ENCODE measurements at regions not wholly inside any gene's neighbourhood (a gene's known extent, or its start where the extent isn't known, plus 50 kb on each side); places are given as distances from the start of the nearest gene placed in this dataset.

DNA sequence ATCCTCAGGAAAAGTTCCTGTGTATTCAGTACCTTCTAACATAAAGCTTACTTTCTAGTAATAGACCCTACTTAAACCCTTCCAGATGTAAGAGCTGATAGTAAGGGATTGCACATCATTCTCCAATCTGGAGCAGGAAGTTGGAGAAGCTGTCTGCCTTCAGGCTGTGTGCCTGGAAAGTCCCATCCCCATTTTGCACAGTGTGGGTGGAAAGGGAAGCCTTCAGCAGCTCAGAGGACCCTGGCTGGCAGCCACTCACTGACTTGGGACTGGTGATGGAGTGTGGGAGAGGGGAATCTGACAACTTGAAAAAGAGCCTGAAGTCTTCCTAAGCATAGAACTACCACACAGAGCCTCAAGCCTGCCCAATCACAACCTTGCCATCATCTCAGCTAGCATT, 164.1 kb upstream of the ADO start:
- Histone ChIP-seq H3K4me3 (no peak overlapping the region), H3K27me3 (replicated peaks) (no peaks in the 10 kb centered on the region), H3K9me3 (replicated peaks) (no peaks in the 10 kb centered on the region), H3K27ac (no peak overlapping the region), H3K36me3 (no peaks in the 10 kb centered on the region), H3K4me1 (replicated peaks) (peaks cover 18% of the 10 kb centered on the region)
- no peak for DNase-seq (ENCODE audit: low read depth in 1 of 2, low spot score in 2 of 2)

- no peaks in the 10 kb centered on the region for H3K36me3 ChIP-seq
- DNase-seq (ENCODE audit: low read depth in 1 of 2, low spot score in 2 of 2) = no peak
- H3K27me3 ChIP-seq (replicated peaks) = no peaks in the 10 kb centered on the region
- no peaks in the 10 kb centered on the region for H3K9me3 ChIP-seq (replicated peaks)
- no peaks in the 10 kb centered on the region for H3K4me1 ChIP-seq (replicated peaks)
- no peak overlapping the region for H3K27ac ChIP-seq
- H3K4me3 ChIP-seq = no peak overlapping the region
These were observed 160.6 kb upstream of the ADO start for GRCh38 chr10:62643606-62644587.

- H3K36me3 ChIP-seq = no peaks in the 10 kb centered on the region
These were observed 157.0 kb upstream of the ADO start for GRCh38 chr10:62647375-62648092.

GRCh38 chr10:62648921-62649320, 155.6 kb upstream of the ADO start:
- Histone ChIP-seq H3K27ac (no peak overlapping the region), H3K27me3 (replicated peaks) (no peaks in the 10 kb centered on the region), H3K4me3 (no peak overlapping the region), H3K36me3 (no peaks in the 10 kb centered on the region), H3K4me1 (replicated peaks) (no peaks in the 10 kb centered on the region), H3K9me3 (replicated peaks) (0 out of 2 replicates have a peak, but pooled peaks cover 5% of the 10 kb centered on the region)
- DNase-seq (ENCODE audit: low read depth in 1 of 2, low spot score in 2 of 2) = no peak

More at GRCh38 chr10:62647375-62648092, 157.0 kb upstream of the ADO start:
- Histone ChIP-seq H3K27ac (no peak overlapping the region), H3K9me3 (replicated peaks) (no peaks in the 10 kb centered on the region), H3K27me3 (replicated peaks) (no peaks in the 10 kb centered on the region), H3K4me1 (replicated peaks) (no peaks in the 10 kb centered on the region), H3K4me3 (no peak overlapping the region)
- DNase-seq (ENCODE audit: low read depth in 1 of 2, low spot score in 2 of 2) = no peak

DNA sequence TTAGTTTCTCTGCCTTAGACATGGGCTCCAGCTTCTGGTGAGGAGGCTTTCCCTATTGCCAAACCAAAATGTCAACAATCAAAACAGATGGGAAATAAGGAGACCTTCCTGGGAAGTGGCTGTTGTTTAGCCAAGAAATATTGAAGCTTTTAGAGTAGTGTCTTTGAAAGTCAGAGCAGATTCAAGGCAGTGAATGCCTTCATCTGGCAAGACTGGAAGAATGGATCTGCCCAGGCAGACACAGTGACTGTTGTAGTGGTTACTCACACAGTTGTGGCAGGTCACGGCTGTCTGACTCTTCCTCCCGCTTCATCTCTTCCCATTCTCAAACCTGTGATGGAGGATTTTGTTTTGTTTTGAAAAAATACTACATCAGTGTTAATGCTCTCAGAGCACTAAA, 154.1 kb upstream of the ADO start:
- Histone ChIP-seq H3K36me3 (no peaks in the 10 kb centered on the region), H3K27me3 (replicated peaks) (no peaks in the 10 kb centered on the region), H3K27ac (no peak overlapping the region), H3K4me3 (no peak overlapping the region), H3K4me1 (replicated peaks) (no peaks in the 10 kb centered on the region), H3K9me3 (replicated peaks) (0 out of 2 replicates have a peak, but pooled peaks cover 5% of the 10 kb centered on the region)
- no peak for DNase-seq (ENCODE audit: low read depth in 1 of 2, low spot score in 2 of 2)

DNA sequence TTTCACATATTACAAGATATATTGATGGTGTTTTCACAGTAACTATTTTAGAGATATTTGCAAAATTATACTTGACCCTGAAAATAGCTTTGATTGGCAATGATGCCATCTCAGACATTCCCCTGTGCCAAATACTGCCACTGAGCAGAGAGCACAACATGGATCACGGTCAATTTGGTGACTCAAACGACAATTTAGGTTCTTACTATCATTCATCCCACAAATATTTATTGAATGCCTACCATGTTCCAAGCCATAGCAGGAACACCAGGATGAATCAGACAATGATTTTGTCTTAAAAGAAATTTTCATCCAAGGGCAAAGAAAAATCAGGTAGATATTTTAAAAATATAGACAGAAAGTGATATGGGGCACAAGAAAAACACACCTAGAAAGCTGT, 153.2 kb upstream of the ADO start:
- Histone ChIP-seq H3K4me3 (no peak overlapping the region), H3K4me1 (replicated peaks) (no peaks in the 10 kb centered on the region), H3K9me3 (replicated peaks) (0 out of 2 replicates have a peak, but pooled peaks cover 5% of the 10 kb centered on the region), H3K27ac (no peak overlapping the region), H3K27me3 (replicated peaks) (no peaks in the 10 kb centered on the region), H3K36me3 (no peaks in the 10 kb centered on the region)
- DNase-seq (ENCODE audit: low read depth in 1 of 2, low spot score in 2 of 2) = no peak

DNA sequence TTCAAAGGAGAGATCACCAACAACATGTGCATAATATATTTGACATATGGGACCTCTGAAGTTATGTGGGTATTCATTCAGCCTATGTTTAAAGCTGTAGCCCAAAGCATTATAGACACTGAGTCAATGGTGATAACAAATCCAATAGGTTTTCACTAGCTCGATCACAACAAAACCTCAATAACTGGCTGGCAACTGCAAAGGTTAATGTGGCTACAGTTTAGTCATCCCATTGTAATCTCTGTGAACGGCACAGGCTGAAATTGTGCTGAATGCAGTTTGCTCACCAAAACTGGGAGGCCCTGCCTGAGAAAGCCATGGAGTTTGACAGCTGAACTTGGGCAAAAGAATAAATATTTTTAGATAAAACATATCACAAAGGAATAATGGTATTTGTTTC, 152.4 kb upstream of the ADO start:
- Histone ChIP-seq H3K27me3 (replicated peaks) (no peaks in the 10 kb centered on the region), H3K9me3 (replicated peaks) (0 out of 2 replicates have a peak, but pooled peaks cover 5% of the 10 kb centered on the region), H3K4me1 (replicated peaks) (no peaks in the 10 kb centered on the region), H3K36me3 (no peaks in the 10 kb centered on the region), H3K27ac (no peak overlapping the region), H3K4me3 (no peak overlapping the region)
- no peak for DNase-seq (ENCODE audit: low read depth in 1 of 2, low spot score in 2 of 2)

- Histone ChIP-seq H3K4me3 (no peak overlapping the region), H3K27ac (no peak overlapping the region), H3K4me1 (replicated peaks) (no peaks in the 10 kb centered on the region), H3K27me3 (replicated peaks) (no peaks in the 10 kb centered on the region), H3K36me3 (no peaks in the 10 kb centered on the region), H3K9me3 (replicated peaks) (0 out of 2 replicates have a peak, but pooled peaks cover 5% of the 10 kb centered on the region)
- DNase-seq (ENCODE audit: low read depth in 1 of 2, low spot score in 2 of 2) = no peak
These were observed 152.0 kb upstream of the ADO start for GRCh38 chr10:62652564-62652963.

- H3K9me3 ChIP-seq (replicated peaks) = 0 out of 2 replicates have a peak, but pooled peaks cover 5% of the 10 kb centered on the region
- no peak overlapping the region for H3K4me3 ChIP-seq
- no peaks in the 10 kb centered on the region for H3K36me3 ChIP-seq
- no peak for DNase-seq (ENCODE audit: low read depth in 1 of 2, low spot score in 2 of 2)
- H3K27ac ChIP-seq = no peak overlapping the region
- no peaks in the 10 kb centered on the region for H3K4me1 ChIP-seq (replicated peaks)
- no peaks in the 10 kb centered on the region for H3K27me3 ChIP-seq (replicated peaks)
These were observed 151.3 kb upstream of the ADO start for GRCh38 chr10:62653254-62653653.

DNA sequence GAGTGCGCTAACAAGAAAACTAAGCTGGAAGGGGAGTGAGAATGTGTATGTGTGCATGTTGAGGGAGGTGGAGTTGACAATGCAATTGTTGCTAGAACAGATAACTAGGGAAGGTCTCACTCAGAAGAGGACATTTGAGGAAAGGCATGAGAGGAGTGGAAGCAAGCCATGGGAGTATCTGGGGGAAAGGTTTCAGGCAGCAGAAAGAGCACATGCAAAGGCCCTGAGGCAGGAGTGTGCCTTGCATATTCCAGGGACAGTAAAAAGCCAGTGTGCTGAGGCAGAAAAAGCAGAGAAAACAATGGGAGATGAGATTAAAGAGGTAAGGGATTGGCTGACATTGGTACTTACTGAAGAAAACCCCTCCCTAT, 149.6 kb upstream of the ADO start:
- Histone ChIP-seq H3K4me1 (replicated peaks) (no peaks in the 10 kb centered on the region), H3K4me3 (no peak overlapping the region), H3K27me3 (replicated peaks) (no peaks in the 10 kb centered on the region), H3K27ac (no peak overlapping the region), H3K36me3 (no peaks in the 10 kb centered on the region), H3K9me3 (replicated peaks) (0 out of 2 replicates have a peak, but pooled peaks cover 5% of the 10 kb centered on the region)
- no peak for DNase-seq (ENCODE audit: low read depth in 1 of 2, low spot score in 2 of 2)

- 0 out of 2 replicates have a peak, but pooled peaks cover 5% of the 10 kb centered on the region for H3K9me3 ChIP-seq (replicated peaks)
- no peaks in the 10 kb centered on the region for H3K27me3 ChIP-seq (replicated peaks)
- no peaks in the 10 kb centered on the region for H3K36me3 ChIP-seq
- no peak overlapping the region for H3K4me3 ChIP-seq
- H3K27ac ChIP-seq = no peak overlapping the region
- no peak for DNase-seq (ENCODE audit: low read depth in 1 of 2, low spot score in 2 of 2)
- H3K4me1 ChIP-seq (replicated peaks) = no peaks in the 10 kb centered on the region
These were observed 149.1 kb upstream of the ADO start for GRCh38 chr10:62655337-62655994.

DNA sequence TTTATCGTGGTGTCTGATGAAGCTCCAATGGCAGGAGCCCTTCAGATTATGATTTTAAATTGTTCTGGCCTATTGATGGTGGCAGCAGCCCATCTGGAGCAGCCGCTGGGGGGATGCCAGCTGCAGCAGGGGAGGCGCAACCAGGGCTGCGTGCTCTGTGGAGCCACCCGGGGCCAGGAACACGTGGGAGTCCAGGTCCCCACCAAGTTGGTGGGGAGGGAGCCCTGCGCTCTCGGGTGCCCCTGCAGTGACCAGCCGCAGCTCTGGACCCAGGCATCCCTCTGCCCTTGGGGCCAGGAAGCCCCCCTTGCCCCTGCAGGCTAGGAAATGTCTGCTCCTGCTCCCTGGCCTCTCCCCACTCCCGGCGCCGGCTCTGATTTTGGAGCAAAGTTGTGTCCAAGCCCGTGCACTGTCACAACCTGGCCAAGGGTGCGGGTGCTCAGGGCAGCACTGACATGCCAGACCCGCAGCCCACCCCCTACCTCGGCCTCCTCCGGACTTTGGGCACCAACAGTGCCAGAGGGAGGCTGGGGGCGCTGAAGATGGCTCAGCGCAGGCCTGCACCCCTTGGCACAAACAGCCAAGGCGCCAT, 147.2 kb upstream of the ADO start:
- Histone ChIP-seq H3K27me3 (replicated peaks) (no peaks in the 10 kb centered on the region), H3K4me1 (replicated peaks) (no peaks in the 10 kb centered on the region), H3K27ac (no peak overlapping the region), H3K9me3 (replicated peaks) (0 out of 2 replicates have a peak, but pooled peaks cover 5% of the 10 kb centered on the region), H3K4me3 (no peak overlapping the region), H3K36me3 (no peaks in the 10 kb centered on the region)
- DNase-seq (ENCODE audit: low read depth in 1 of 2, low spot score in 2 of 2) = no peak

DNA sequence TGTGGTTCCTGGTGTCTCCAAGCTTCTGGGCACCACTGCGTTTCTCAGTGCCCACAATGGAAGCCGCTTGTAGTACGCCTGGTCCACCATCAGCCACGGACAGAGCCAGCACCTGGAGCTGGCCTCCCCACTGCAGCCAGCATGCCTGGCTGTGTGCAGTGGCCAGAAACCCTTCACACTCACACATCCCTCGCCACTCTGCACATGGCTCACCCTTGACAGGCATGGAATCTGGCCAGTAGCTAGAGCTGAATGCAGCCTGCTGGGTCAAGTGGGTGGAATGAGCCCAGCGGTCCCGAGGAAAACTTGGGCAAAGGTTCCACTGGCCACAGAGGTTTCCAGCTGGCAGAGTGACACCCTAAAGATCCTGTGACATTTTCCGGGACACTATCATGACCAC, 146.0 kb upstream of the ADO start:
- Histone ChIP-seq H3K27ac (no peak overlapping the region), H3K9me3 (replicated peaks) (0 out of 2 replicates have a peak, but pooled peaks cover 2% of the 10 kb centered on the region), H3K4me1 (replicated peaks) (no peaks in the 10 kb centered on the region), H3K27me3 (replicated peaks) (no peaks in the 10 kb centered on the region), H3K36me3 (no peaks in the 10 kb centered on the region), H3K4me3 (no peak overlapping the region)
- DNase-seq (ENCODE audit: low read depth in 1 of 2, low spot score in 2 of 2) = no peak
